GM21447 (cell line): ENCODE measurements at regions not wholly inside any gene's neighbourhood (a gene's known extent, or its start where the extent isn't known, plus 50 kb on each side); places are given as distances from the start of the nearest gene placed in this dataset.

Source experiments
- ATAC-seq: cut with Tn5 transposase; IDR thresholded peaks from one replicate; pipeline ENCODE4 v1.9.1; 2021; ENCODE audit not compliant: unreplicated experiment

DNA sequence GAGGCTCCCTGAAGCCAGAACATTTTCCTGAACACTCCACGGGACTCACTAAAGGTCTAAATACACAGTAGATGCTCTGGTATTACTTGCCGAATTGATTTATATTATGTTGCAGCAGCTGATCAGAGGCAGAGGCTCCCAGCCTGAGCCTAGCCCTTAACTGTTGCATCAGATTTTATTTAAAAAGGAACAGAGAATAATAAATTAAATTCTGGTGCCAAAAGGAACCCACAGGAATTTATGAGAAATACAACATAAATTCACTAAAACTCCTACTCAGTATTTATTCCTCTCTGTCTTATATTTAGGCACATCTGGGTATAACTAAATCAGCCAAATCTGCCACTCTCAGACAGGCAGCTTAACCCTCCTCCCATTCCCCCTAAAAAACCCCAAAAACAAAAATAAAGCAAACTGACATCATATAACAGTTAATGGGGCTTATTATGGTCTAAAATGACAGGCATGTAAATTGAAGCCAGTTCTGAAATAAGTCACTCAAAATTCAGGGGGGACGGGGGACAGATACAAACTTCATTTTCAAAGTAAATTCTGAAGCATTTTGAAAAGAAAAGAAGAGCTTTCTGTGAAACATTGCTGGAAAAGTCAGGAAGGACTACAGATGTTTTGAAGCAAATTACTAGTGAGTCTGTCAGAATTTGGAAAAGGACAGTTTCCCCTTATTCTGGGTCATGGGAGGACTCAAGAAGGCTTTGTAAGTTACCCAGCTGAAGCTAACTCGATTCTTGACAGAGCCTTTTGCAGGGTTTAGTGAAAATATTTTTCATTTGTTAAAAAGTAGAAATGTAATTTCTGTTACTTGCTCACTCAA is 53.8 kb upstream of the CORO2B start:
- ATAC-seq, result no peak

DNA sequence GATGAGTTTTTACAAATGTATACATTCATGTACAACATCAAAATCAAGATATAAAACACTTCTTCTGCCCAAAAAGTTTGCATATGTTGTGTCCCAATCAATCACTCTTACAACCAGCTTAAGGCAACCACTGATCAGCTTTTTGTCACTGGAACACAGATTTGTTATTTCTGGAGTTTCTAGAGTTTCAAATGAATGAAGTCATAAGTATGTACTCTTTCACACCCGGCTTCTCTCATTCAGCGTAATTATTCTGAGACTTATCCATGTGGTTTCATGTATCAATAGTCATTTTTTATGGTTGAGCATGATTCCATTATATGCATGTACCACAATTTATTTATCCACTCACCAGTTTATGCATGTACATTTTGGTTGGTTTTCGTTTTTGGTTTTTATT is 53.0 kb upstream of the CORO2B start:
- no peak for ATAC-seq

DNA sequence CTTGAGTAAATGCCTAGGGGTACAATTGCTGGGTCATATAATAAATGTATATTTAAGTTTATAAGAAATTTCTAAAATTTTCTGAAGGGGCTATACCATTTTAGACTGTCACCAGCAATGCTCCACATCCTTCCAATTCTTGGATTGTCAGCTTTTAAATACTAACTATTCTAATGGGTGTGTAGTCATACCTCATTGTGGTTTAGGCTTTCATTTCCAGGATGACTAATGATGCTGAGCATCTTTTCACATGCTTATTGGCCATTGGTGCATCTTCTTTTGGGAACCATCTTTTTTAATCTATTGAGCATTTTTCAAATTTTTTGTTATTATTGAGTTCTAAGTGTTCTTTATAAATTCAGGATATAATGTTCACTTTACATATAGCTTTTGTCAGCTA is 52.5 kb upstream of the CORO2B start:
- ATAC-seq, result peak; percentile 64

DNA sequence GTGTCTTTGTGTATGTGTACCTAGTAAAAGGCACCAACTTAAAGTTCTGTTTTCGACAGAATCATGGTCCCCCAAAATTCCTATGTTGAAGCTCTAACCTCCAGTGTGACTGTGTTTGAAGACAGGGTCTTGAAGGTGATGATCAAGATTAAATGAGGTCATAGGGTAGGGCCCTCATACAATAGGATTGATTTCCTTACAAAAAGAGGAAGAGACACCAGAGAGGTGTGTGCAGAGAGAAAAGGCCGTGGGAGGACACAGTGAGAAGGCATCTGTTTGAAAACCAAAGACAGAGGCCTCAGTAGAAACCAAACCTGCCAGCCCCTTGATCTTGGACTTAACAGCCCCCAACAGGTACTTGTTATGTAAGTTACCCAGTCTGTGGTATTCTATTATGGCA is 52.0 kb upstream of the CORO2B start:
- no peak for ATAC-seq

DNA sequence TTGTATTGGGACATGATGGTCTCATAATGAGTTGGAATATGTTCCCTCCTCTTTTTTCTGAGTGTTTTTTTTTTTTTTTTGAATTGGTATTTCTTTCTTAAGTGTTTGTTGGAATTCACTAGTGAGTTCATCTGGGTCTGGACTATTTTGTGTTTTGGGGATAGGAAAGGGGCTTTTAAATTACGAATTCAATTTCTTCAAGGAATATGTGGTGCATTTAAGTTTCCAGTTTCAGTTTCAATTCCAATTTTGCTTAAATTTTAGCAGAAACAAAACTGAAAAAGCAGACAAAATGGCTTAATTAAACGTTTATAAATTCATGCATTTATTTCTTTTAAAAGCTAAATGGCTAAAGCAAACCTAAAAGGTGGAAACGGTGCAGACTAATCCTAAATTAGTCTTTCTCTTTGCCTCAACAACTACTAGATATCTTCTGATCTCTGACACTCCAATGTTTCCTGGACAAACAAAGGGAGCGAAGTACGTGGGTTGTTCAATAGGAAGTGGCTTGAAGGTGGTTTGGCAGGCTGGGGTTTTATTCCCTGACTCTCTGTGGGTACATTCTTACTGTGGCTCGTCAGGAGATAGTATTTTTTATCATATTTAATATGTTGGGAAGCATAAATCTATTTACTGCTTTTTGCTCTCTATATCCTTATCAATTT is 50.0 kb upstream of the CORO2B start:
- ATAC-seq, result no peak
